Loucy (cell line): ENCODE measurements at regions not wholly inside any gene's neighbourhood (a gene's known extent, or its start where the extent isn't known, plus 50 kb on each side); places are given as distances from the start of the nearest gene placed in this dataset.
"Not testable (repeated sequence)": the region's sequence is repeated elsewhere in the genome, so short reads cannot be mapped to it uniquely, and the experiment has no call there.

ENCODE experiments used
- CTCF ChIP-seq: fragments of 200-600 bp; sonication (generic); conservative IDR thresholded peaks from 2 replicates; pipeline ENCODE4 v1.5.1; 2014; ENCODE audit warnings: mild to moderate bottlenecking, antibody characterized with exemption, low read length
- EZH2phosphoT487 ChIP-seq: fragments of 200-600 bp; IDR thresholded peaks from 2 replicates; pipeline ENCODE4 v1.6.1; 2018; ENCODE audit warnings: antibody characterized with exemption, mild to moderate bottlenecking, moderate library complexity, borderline replicate concordance

- not testable (repeated sequence) for TF ChIP-seq CTCF, EZH2phosphoT487
Observed at GRCh38 chr11:86732739-86733138, 60.3 kb upstream of the ME3 start.
